Trophoblast cell (in vitro differentiated cells and primary cell): ENCODE measurements at regions not wholly inside any gene's neighbourhood (a gene's known extent, or its start where the extent isn't known, plus 50 kb on each side); places are given as distances from the start of the nearest gene placed in this dataset.

Experiments
- DNase-seq, 2 donors: peaks; one replicate each; pipeline ENCODE4 v3.0.0-alpha.2; 2016
- H2AFZ ChIP-seq: 2 replicates; pipeline ENCODE4 v1.6.1; 2013; ENCODE audit warnings: low read length, moderate library complexity, mild to moderate bottlenecking; ENCODE audit not compliant: insufficient read depth, poor library complexity
- H2AK5ac ChIP-seq: 2 replicates; pipeline ENCODE4 v1.6.1; 2013; ENCODE audit warnings: mild to moderate bottlenecking, low read length
- H2BK120ac ChIP-seq: 2 replicates; pipeline ENCODE4 v1.6.1; 2013; ENCODE audit warnings: low read length, mild to moderate bottlenecking, moderate library complexity; ENCODE audit not compliant: insufficient read depth, poor library complexity
- H2BK12ac ChIP-seq: 2 replicates; pipeline ENCODE4 v1.6.1; 2013; ENCODE audit warnings: mild to moderate bottlenecking, low read length, moderate library complexity
- H2BK5ac ChIP-seq: 2 replicates; pipeline ENCODE4 v1.6.1; 2013; ENCODE audit warnings: low read length, low read depth, moderate library complexity, mild to moderate bottlenecking; ENCODE audit not compliant: poor library complexity
- H3K14ac ChIP-seq: 2 replicates; pipeline ENCODE4 v1.6.1; 2013; ENCODE audit warnings: mild to moderate bottlenecking, low read length
- H3K18ac ChIP-seq: 2 replicates; pipeline ENCODE4 v1.6.1; 2013; ENCODE audit warnings: mild to moderate bottlenecking, low read length
- H3K23ac ChIP-seq: 2 replicates; pipeline ENCODE4 v1.6.1; 2013; ENCODE audit warnings: low read length
- H3K27ac ChIP-seq: 2 replicates; pipeline ENCODE4 v1.5.1; 2013; ENCODE audit warnings: low read depth, mild to moderate bottlenecking, inconsistent platforms, low read length, moderate library complexity
- H3K27me3 ChIP-seq: 2 replicates; pipeline ENCODE4 v1.6.1; 2013; ENCODE audit warnings: inconsistent platforms, mild to moderate bottlenecking, low read length, moderate library complexity; ENCODE audit not compliant: insufficient read depth
- H3K36me3 ChIP-seq, 2 experiments: 1 replicate in 1 of 2; 2 replicates in 1 of 2; pipeline ENCODE4 v1.6.1; 2013; ENCODE audit warnings: low read length in 2 of 2, mild to moderate bottlenecking in 2 of 2, moderate library complexity in 1 of 2; ENCODE audit not compliant: insufficient read depth in 2 of 2, control insufficient read depth in 1 of 2
- H3K4ac ChIP-seq: 2 replicates; pipeline ENCODE4 v1.6.1; 2013; ENCODE audit warnings: low read depth, mild to moderate bottlenecking, low read length, moderate library complexity
- H3K4me1 ChIP-seq, 2 experiments: 1 replicate in 1 of 2; 2 replicates in 1 of 2; pipeline ENCODE4 v1.6.1; 2013; ENCODE audit warnings: low read length in 2 of 2, mild to moderate bottlenecking in 2 of 2, moderate library complexity in 1 of 2; ENCODE audit not compliant: insufficient read depth in 2 of 2, control insufficient read depth in 1 of 2
- H3K4me2 ChIP-seq: 2 replicates; pipeline ENCODE4 v1.6.1; 2013; ENCODE audit warnings: inconsistent platforms, mild to moderate bottlenecking, low read length, moderate library complexity
- H3K4me3 ChIP-seq: 2 replicates; pipeline ENCODE4 v1.5.1; 2013; ENCODE audit warnings: mild to moderate bottlenecking, low read depth, low read length, inconsistent platforms
- H3K79me1 ChIP-seq: one replicate; pipeline ENCODE4 v1.6.1; 2013; ENCODE audit warnings: low read length
- H3K79me2 ChIP-seq: 2 replicates; pipeline ENCODE4 v1.6.1; 2013; ENCODE audit warnings: low read length, mild to moderate bottlenecking; ENCODE audit not compliant: control insufficient read depth, insufficient read depth, poor library complexity
- H3K9ac ChIP-seq: 2 replicates; pipeline ENCODE4 v1.6.1; 2013; ENCODE audit warnings: mild to moderate bottlenecking, low read length
- H3K9me3 ChIP-seq: 2 replicates; pipeline ENCODE4 v1.6.1; 2013; ENCODE audit warnings: low read depth, mild to moderate bottlenecking, control low read depth, inconsistent platforms, low read length; ENCODE audit not compliant: insufficient read depth
- H4K12ac ChIP-seq: 2 replicates; pipeline ENCODE4 v1.6.1; 2013; ENCODE audit warnings: low read depth, mild to moderate bottlenecking, low read length, moderate library complexity
- H4K8ac ChIP-seq: 2 replicates; pipeline ENCODE4 v1.6.1; 2013; ENCODE audit warnings: low read depth, mild to moderate bottlenecking, low read length, moderate library complexity
- H4K91ac ChIP-seq: one replicate; pipeline ENCODE4 v1.6.1; 2013; ENCODE audit warnings: low read depth, mild to moderate bottlenecking, low read length, moderate library complexity
- WGBS: extraction: QIAGEN DNeasy Blood & Tissue Kit; methylation state at CpG from one replicate; pipeline ENCODE4 v1.1.7; 2013; ENCODE audit warnings: missing lambda C conversion rate; ENCODE audit not compliant: insufficient read length, insufficient coverage; ENCODE audit errors: extremely low coverage; 5-methylcytosine and 5-hydroxymethylcytosine counted together

DNA sequence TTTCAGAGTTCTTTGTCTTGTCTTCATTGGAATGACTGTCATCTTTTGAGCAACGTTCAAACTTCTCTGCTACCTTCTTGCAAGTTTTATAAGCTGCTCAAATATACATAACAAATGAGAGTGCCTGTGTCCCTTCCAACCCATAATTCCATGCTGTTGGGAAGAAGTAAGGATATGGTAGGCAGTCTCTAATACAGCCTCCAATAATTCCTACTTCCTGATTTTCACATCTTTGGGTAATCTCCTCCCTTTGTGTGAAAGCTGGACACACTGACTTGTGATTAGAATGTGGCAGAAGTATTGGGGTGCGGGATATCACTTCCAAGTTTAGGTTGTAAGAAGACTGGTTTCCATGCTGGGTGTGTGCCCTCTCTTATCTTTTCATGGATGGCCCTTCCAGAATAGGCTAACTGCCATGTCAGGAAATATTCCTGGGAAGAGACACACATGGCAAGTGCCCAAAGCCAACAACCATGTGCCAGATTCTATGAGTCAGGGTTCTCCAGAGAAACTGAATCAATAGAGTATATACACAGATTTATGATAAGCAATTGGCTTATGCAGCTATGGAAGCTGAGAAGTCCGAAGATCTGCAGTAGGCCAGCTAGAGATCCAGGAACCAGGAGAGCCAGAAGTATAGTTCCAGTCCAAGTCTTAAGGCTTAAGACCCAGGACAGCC, 531.3 kb downstream of the NTRK2 start:
- Histone ChIP-seq H3K4me1 (no peaks in the 10 kb centered on the region), H3K9ac (no peak overlapping the region), H3K27ac (no peak overlapping the region), H3K4me2 (no peak overlapping the region), H4K8ac (no peak overlapping the region), H2BK5ac (no peak overlapping the region), H3K23ac (no peak overlapping the region), H3K27me3 (no peaks in the 10 kb centered on the region), H3K4me3 (no peak overlapping the region), H2BK12ac (no peak overlapping the region), H3K79me1 (no peaks in the 10 kb centered on the region), H2AK5ac (no peak overlapping the region), H2BK120ac (no peak overlapping the region), H3K36me3 (no peaks in the 10 kb centered on the region), H4K91ac (no peak overlapping the region), H3K79me2 (no peaks in the 10 kb centered on the region), H3K4ac (no peak overlapping the region), H3K9me3 (no peaks in the 10 kb centered on the region), H3K14ac (no peak overlapping the region), H2AFZ (no peak overlapping the region), H3K18ac (no peak overlapping the region), H4K12ac (no peak overlapping the region)
- no peak for DNase-seq
- WGBS, result no CpG with 5 or more reads among the region's 3 CpGs

DNA sequence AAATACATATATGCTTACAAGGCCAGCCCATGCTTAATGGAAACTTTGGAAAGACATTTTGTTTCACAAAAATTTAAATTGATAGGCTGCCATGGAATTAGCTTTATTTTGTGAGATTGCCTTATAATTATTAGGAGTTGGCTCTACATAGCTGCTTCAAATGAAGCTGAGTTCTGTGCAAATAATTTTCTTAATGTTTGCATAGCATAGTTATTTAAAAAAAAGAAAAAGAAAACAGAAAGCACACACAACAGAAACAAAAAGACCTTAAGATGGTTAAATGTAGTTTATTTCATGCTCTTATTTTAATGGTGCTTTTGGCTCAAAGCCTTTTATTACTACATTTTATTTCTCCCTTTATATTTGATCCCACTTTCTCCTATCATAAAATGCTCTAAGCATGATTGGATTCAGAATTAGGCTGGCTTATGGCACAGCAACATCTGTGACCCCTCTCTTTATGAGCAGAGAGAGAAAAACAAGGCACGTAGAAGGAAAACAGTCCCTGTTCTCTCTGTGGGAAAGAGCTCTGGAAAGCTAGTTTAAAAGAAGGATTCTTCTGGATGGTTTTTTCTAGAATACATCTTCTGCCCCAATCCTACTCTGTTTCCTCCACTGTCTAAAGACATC, 530.5 kb downstream of the NTRK2 start:
- Histone ChIP-seq H4K91ac (no peak overlapping the region), H3K9ac (no peak overlapping the region), H3K18ac (no peak overlapping the region), H3K4me2 (no peak overlapping the region), H2BK120ac (no peak overlapping the region), H2BK12ac (no peak overlapping the region), H3K9me3 (no peaks in the 10 kb centered on the region), H2AK5ac (no peak overlapping the region), H3K79me2 (no peaks in the 10 kb centered on the region), H4K12ac (no peak overlapping the region), H4K8ac (no peak overlapping the region), H3K27me3 (no peaks in the 10 kb centered on the region), H3K23ac (no peak overlapping the region), H2BK5ac (no peak overlapping the region), H2AFZ (no peak overlapping the region), H3K14ac (no peak overlapping the region), H3K4me3 (no peak overlapping the region), H3K36me3 (no peaks in the 10 kb centered on the region), H3K4me1 (no peaks in the 10 kb centered on the region), H3K79me1 (no peaks in the 10 kb centered on the region), H3K27ac (no peak overlapping the region), H3K4ac (no peak overlapping the region)
- no CpG with 5 or more reads among the region's 1 CpG for WGBS
- no peak for DNase-seq

DNA sequence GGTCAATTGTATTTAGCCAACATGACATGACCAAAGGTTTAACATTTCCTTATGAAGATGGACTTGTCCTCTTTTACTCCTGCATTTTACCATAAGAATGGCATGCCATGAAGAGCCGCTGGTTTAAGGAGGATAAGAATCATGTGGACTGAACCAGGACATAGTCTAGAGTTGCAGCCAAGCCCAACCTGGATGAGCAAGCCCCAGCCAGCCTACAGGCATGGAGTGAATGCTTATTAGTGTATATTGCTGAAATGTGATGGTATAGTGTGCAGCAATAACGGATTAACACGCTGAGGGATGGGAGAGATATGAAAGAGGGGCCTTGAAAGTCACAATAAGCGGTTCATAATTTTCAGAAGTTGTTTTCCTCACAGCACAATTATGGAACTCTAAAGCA, 523.2 kb downstream of the NTRK2 start:
- H2BK120ac ChIP-seq, result no peak overlapping the region
- H4K12ac ChIP-seq, result no peak overlapping the region
- H3K27me3 ChIP-seq, result no peaks in the 10 kb centered on the region
- no peak for DNase-seq
- no peak overlapping the region for H2BK5ac ChIP-seq
- no peaks in the 10 kb centered on the region for H3K79me2 ChIP-seq
- no peak overlapping the region for H4K91ac ChIP-seq
- H3K4me1 ChIP-seq, result no peaks in the 10 kb centered on the region
- no CpG with 5 or more reads among the region's 4 CpGs for WGBS
- H3K9ac ChIP-seq, result no peak overlapping the region
- no peak overlapping the region for H2BK12ac ChIP-seq
- no peak overlapping the region for H2AK5ac ChIP-seq
- no peak overlapping the region for H3K4me2 ChIP-seq
- no peak overlapping the region for H3K14ac ChIP-seq
- no peak overlapping the region for H3K4ac ChIP-seq
- no peak overlapping the region for H2AFZ ChIP-seq
- no peak overlapping the region for H3K18ac ChIP-seq
- no peaks in the 10 kb centered on the region for H3K36me3 ChIP-seq
- H4K8ac ChIP-seq, result no peak overlapping the region
- no peaks in the 10 kb centered on the region for H3K9me3 ChIP-seq
- no peak overlapping the region for H3K4me3 ChIP-seq
- H3K23ac ChIP-seq, result no peak overlapping the region
- no peaks in the 10 kb centered on the region for H3K79me1 ChIP-seq
- no peak overlapping the region for H3K27ac ChIP-seq

DNA sequence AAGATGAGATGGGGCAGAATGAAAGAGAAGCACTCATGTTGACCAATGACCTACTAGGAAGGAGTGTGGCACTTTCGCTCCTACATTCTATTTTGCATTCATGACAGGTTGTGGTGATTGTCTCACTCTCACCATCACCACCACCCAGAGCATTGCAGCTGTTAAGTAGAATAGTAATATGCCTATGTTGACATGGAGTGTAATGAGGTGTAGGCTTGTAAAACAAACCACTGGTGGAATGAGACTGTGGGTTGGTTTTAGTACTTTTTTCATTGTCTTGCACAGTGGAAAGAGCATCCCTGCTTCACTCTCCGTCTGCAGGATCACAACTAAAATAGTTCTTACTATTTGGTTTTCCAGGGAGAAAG, 516.7 kb downstream of the NTRK2 start:
- no peaks in the 10 kb centered on the region for H3K9me3 ChIP-seq
- H3K14ac ChIP-seq, result no peak overlapping the region
- H3K79me1 ChIP-seq, result no peaks in the 10 kb centered on the region
- H2BK5ac ChIP-seq, result no peak overlapping the region
- no peaks in the 10 kb centered on the region for H3K36me3 ChIP-seq
- no peak overlapping the region for H3K23ac ChIP-seq
- DNase-seq, result no peak
- H2AK5ac ChIP-seq, result no peak overlapping the region
- no peak overlapping the region for H3K4ac ChIP-seq
- no peak overlapping the region for H3K18ac ChIP-seq
- H3K27ac ChIP-seq, result no peak overlapping the region
- no peak overlapping the region for H4K91ac ChIP-seq
- no peak overlapping the region for H4K8ac ChIP-seq
- no peak overlapping the region for H3K4me3 ChIP-seq
- no peak overlapping the region for H3K4me2 ChIP-seq
- H2AFZ ChIP-seq, result no peak overlapping the region
- no CpG with 5 or more reads among the region's 2 CpGs for WGBS
- no peak overlapping the region for H2BK120ac ChIP-seq
- H3K79me2 ChIP-seq, result no peaks in the 10 kb centered on the region
- H3K27me3 ChIP-seq, result no peaks in the 10 kb centered on the region
- H3K4me1 ChIP-seq, result no peaks in the 10 kb centered on the region
- no peak overlapping the region for H4K12ac ChIP-seq
- no peak overlapping the region for H2BK12ac ChIP-seq
- no peak overlapping the region for H3K9ac ChIP-seq
